ENCODE measurements at regions not wholly inside any gene's neighbourhood (a gene's known extent, or its start where the extent isn't known, plus 50 kb on each side); places are given as distances from the start of the nearest gene placed in this dataset.

- no TSS peak for BruUV-seq (replicated peaks)
- ChIA-PET POLR2A (ENCODE audit: low non-redundant PET) (no interaction called here), CTCF (no interaction called here)
- intact Hi-C loops (cut with micrococcal nuclease; ENCODE audit: unreplicated experiment): no loop called here
- Histone ChIP-seq H3K36me3 (ENCODE audit: insufficient read depth, low read length, poor library complexity, severe bottlenecking) (no peaks in the 10 kb centered on the region), H3K9me3 (ENCODE audit: low read depth, low read length, poor library complexity, severe bottlenecking) (no peaks in the 10 kb centered on the region), H3K27ac (ENCODE audit: low read depth, low read length, poor library complexity, severe bottlenecking) (no peak overlapping the region), H3K4me3 (ENCODE audit: low read depth, low read length, poor library complexity, severe bottlenecking) (no peak overlapping the region), H3K27me3 (replicated peaks; ENCODE audit: insufficient read depth, low read depth, low read length, poor library complexity) (no peaks in the 10 kb centered on the region), H3K4me1 (ENCODE audit: insufficient read depth, low read length, poor library complexity, severe bottlenecking) (no peaks in the 10 kb centered on the region)
- DNase-seq (ENCODE audit: low spot score): no peak
- TF ChIP-seq EZH2 (IDR thresholded peaks at IDR 0.05; ENCODE audit: borderline replicate concordance, low read depth, low read length, poor library complexity, severe bottlenecking) (no peak), CTCF (conservative IDR thresholded peaks at IDR 0.05; ENCODE audit: low read depth, low read length) (no peak)
Measured at GRCh38 chr22:27627901-27628300, 173.7 kb downstream of the MN1 start.

- Histone ChIP-seq H3K4me3 (ENCODE audit: low read depth, low read length, poor library complexity, severe bottlenecking) (no peak overlapping the region), H3K27me3 (replicated peaks; ENCODE audit: insufficient read depth, low read depth, low read length, poor library complexity) (no peaks in the 10 kb centered on the region), H3K36me3 (ENCODE audit: insufficient read depth, low read length, poor library complexity, severe bottlenecking) (no peaks in the 10 kb centered on the region), H3K4me1 (ENCODE audit: insufficient read depth, low read length, poor library complexity, severe bottlenecking) (no peaks in the 10 kb centered on the region), H3K27ac (ENCODE audit: low read depth, low read length, poor library complexity, severe bottlenecking) (no peak overlapping the region), H3K9me3 (ENCODE audit: low read depth, low read length, poor library complexity, severe bottlenecking) (no peaks in the 10 kb centered on the region)
- intact Hi-C loops (cut with micrococcal nuclease; ENCODE audit: unreplicated experiment): no loop called here
- BruUV-seq (replicated peaks): no TSS peak
- no peak for DNase-seq (ENCODE audit: low spot score)
- CTCF ChIA-PET: no interaction called here
- TF ChIP-seq CTCF (conservative IDR thresholded peaks at IDR 0.05; ENCODE audit: low read depth, low read length): no peak
- no peak for TF ChIP-seq EZH2 (IDR thresholded peaks at IDR 0.05; ENCODE audit: borderline replicate concordance, low read depth, low read length, poor library complexity, severe bottlenecking)
- POLR2A ChIA-PET (ENCODE audit: low non-redundant PET): no interaction called here
Measured at GRCh38 chr22:27628341-27628740, 173.2 kb downstream of the MN1 start.

GRCh38 chr22:27628891-27629631 lies 172.5 kb downstream of the MN1 start:
- Histone ChIP-seq H3K27me3 (replicated peaks; ENCODE audit: insufficient read depth, low read depth, low read length, poor library complexity) (no peaks in the 10 kb centered on the region), H3K27ac (ENCODE audit: low read depth, low read length, poor library complexity, severe bottlenecking) (no peak overlapping the region), H3K36me3 (ENCODE audit: insufficient read depth, low read length, poor library complexity, severe bottlenecking) (no peaks in the 10 kb centered on the region), H3K9me3 (ENCODE audit: low read depth, low read length, poor library complexity, severe bottlenecking) (no peaks in the 10 kb centered on the region), H3K4me1 (ENCODE audit: insufficient read depth, low read length, poor library complexity, severe bottlenecking) (no peaks in the 10 kb centered on the region), H3K4me3 (ENCODE audit: low read depth, low read length, poor library complexity, severe bottlenecking) (no peak overlapping the region)
- DNase-seq (ENCODE audit: low spot score): no peak
- ChIA-PET CTCF (no interaction called here), POLR2A (ENCODE audit: low non-redundant PET) (no interaction called here)
- intact Hi-C loops (cut with micrococcal nuclease; ENCODE audit: unreplicated experiment): no loop called here
- TF ChIP-seq CTCF (conservative IDR thresholded peaks at IDR 0.05; ENCODE audit: low read depth, low read length) (no peak), EZH2 (IDR thresholded peaks at IDR 0.05; ENCODE audit: borderline replicate concordance, low read depth, low read length, poor library complexity, severe bottlenecking) (no peak)
- BruUV-seq (replicated peaks): no TSS peak

Measured in A673 (cell line).